ENCODE measurements at regions not wholly inside any gene's neighbourhood (a gene's known extent, or its start where the extent isn't known, plus 50 kb on each side); places are given as distances from the start of the nearest gene placed in this dataset.

DNA sequence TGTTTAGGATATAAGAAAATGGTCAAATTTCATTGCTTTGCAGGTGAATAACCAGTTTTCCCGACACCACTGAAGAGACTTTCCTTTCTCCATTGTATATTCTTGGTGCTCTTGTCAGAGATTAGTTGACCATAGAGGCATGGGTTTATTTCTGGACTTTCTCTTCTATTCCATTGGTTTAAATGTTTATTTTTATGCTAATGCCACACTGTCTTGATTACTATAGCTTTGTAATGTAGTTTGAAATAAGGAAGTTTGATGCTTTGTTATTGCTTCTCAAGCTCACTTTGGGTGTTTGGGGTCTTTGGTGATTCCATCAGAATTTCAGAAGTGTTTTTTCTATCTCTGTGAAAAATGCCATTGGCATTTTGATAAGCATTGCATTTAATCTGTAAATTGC lies 190.0 kb upstream of the SPRY2 start:
- TF ChIP-seq, protein P1, sequence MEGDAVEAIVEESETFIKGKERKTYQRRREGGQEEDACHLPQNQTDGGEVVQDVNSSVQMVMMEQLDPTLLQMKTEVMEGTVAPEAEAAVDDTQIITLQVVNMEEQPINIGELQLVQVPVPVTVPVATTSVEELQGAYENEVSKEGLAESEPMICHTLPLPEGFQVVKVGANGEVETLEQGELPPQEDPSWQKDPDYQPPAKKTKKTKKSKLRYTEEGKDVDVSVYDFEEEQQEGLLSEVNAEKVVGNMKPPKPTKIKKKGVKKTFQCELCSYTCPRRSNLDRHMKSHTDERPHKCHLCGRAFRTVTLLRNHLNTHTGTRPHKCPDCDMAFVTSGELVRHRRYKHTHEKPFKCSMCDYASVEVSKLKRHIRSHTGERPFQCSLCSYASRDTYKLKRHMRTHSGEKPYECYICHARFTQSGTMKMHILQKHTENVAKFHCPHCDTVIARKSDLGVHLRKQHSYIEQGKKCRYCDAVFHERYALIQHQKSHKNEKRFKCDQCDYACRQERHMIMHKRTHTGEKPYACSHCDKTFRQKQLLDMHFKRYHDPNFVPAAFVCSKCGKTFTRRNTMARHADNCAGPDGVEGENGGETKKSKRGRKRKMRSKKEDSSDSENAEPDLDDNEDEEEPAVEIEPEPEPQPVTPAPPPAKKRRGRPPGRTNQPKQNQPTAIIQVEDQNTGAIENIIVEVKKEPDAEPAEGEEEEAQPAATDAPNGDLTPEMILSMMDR (IDR thresholded peaks at IDR 0.05) = no peak
- Histone ChIP-seq H3K36me3 (no peaks in the 10 kb centered on the region), H3K4me3 (no peak overlapping the region), H3K9me3 (no peaks in the 10 kb centered on the region), H3K27me3 (no peaks in the 10 kb centered on the region), H3K4me1 (no peaks in the 10 kb centered on the region), H3K27ac (no peak overlapping the region), H3K9ac (ENCODE audit: low read depth in 2 of 2, low read length in 2 of 2) (no peak overlapping the region)
- no peak for DNase-seq
- intact Hi-C loops (cut with DNase I) = no loop called here

DNA sequence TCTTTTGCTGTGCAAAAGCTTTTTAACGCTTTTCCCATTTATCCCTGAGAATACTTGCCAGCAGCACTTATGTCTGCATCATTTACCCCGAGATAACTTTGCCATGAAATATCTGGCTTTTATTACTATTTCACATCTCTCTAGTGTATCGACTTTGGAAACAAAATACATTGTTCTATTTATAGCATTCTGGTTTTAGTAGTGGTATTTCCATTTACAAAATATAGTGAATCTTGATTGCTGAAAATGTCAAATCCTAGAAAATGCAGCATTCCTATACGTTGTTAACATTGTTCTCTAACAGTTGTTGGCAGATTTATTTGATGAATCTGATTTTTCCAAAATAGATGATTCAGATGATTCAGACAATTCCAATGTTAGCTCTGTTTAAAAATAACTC lies 189.3 kb upstream of the SPRY2 start:
- DNase-seq = no peak
- intact Hi-C loops (cut with DNase I) = no loop called here
- H3K27ac ChIP-seq = no peak overlapping the region
- no peaks in the 10 kb centered on the region for H3K36me3 ChIP-seq
- no peak overlapping the region for H3K9ac ChIP-seq (ENCODE audit: low read depth in 2 of 2, low read length in 2 of 2)
- H3K27me3 ChIP-seq = no peaks in the 10 kb centered on the region
- H3K9me3 ChIP-seq = no peaks in the 10 kb centered on the region
- H3K4me1 ChIP-seq = no peaks in the 10 kb centered on the region
- H3K4me3 ChIP-seq = no peak overlapping the region
- TF ChIP-seq, protein P1 (IDR thresholded peaks at IDR 0.05) = no peak

DNA sequence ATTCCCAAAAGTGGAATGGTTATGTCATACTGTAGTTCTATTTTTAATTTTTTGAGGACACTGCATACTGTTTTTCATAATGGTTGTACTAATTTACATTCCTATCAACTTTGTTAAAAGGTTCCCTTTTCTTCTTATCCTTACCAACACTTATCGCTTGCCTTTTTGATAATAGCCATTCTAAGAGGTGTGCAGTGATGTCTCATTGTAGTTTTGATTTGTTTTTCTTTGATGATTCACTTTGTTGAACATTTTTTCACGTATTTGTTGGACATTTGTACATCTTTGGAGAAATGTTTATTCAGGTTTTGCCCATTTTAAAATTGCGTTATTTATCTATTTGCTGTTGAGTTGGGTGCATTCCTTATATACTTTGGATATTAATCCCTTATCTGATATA lies 188.8 kb upstream of the SPRY2 start:
- Histone ChIP-seq H3K4me1 (no peaks in the 10 kb centered on the region), H3K9me3 (no peaks in the 10 kb centered on the region), H3K9ac (ENCODE audit: low read depth in 2 of 2, low read length in 2 of 2) (no peak overlapping the region), H3K36me3 (no peaks in the 10 kb centered on the region), H3K27me3 (no peaks in the 10 kb centered on the region), H3K27ac (no peak overlapping the region), H3K4me3 (no peak overlapping the region)
- intact Hi-C loops (cut with DNase I) = no loop called here
- no peak for DNase-seq
- TF ChIP-seq, protein P1 (IDR thresholded peaks at IDR 0.05) = no peak

DNA sequence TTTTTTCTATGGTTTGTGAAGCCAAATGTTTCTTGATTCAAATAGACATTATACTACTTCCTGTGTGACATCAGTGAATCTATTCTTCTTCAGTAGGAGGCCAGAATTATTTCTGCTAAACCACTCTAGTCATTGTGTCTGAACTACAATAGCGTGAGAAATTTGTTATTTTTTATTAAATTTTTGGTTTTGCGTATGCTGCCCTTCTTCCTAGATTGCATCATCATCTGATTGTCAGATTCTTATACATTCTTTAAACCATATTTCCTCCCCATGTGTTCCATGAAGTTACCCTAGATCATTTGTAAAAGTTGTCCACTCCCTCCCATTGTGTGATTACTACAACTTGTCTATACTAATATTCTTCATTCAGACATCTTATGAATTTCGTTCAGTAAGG lies 187.8 kb upstream of the SPRY2 start:
- no peak for DNase-seq
- Histone ChIP-seq H3K9me3 (no peaks in the 10 kb centered on the region), H3K4me1 (no peaks in the 10 kb centered on the region), H3K27me3 (no peaks in the 10 kb centered on the region), H3K27ac (no peak overlapping the region), H3K4me3 (no peak overlapping the region), H3K36me3 (no peaks in the 10 kb centered on the region), H3K9ac (ENCODE audit: low read depth in 2 of 2, low read length in 2 of 2) (no peak overlapping the region)
- intact Hi-C loops (cut with DNase I) = no loop called here
- TF ChIP-seq, protein P1 (IDR thresholded peaks at IDR 0.05) = no peak

DNA sequence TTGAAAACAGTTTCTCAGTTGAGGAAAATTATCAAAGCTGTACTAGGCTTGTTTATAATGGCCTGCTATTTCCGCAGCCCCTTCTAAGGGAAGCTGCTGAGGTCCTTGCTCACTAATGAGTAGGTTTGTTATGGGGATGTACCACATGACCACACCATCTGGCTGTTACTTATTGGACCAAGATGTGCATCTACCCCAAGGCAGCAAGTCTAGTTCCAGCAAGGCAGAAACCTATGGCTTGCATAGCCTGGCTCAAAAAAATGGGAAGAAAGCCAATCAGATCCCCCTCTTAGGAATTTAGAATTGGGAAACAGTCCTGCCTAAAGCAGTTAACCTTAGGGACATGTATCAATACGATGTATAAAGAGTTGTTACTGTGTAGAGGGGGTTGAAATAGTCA lies 186.5 kb upstream of the SPRY2 start:
- intact Hi-C loops (cut with DNase I) = no loop called here
- H3K4me1 ChIP-seq = no peaks in the 10 kb centered on the region
- H3K4me3 ChIP-seq = no peak overlapping the region
- H3K36me3 ChIP-seq = no peaks in the 10 kb centered on the region
- H3K27ac ChIP-seq = no peak overlapping the region
- H3K27me3 ChIP-seq = no peaks in the 10 kb centered on the region
- DNase-seq = no peak
- H3K9me3 ChIP-seq = no peaks in the 10 kb centered on the region
- TF ChIP-seq, protein P1 (IDR thresholded peaks at IDR 0.05) = no peak
- H3K9ac ChIP-seq (ENCODE audit: low read depth in 2 of 2, low read length in 2 of 2) = no peak overlapping the region

All from colonic mucosa (tissue), 4 donors.